Brain microvascular endothelial cell (primary cell): ENCODE measurements at regions not wholly inside any gene's neighbourhood (a gene's known extent, or its start where the extent isn't known, plus 50 kb on each side); places are given as distances from the start of the nearest gene placed in this dataset.
"Not testable (repeated sequence)": the region's sequence is repeated elsewhere in the genome, so short reads cannot be mapped to it uniquely, and the experiment has no call there.

Source experiments
- DNase-seq: peaks from one replicate; pipeline ENCODE4 v3.0.0-alpha.2; 2020
- H3K27ac ChIP-seq: fragments of 250-450 bp; sonication (Bioruptor Pico); 2 replicates; pipeline ENCODE4 v1.5.1; 2020; ENCODE audit warnings: mild to moderate bottlenecking, moderate library complexity
- H3K27me3 ChIP-seq: fragments of 250-450 bp; sonication (Bioruptor Pico); replicated peaks from 2 replicates; pipeline ENCODE4 v1.5.1; 2020; ENCODE audit warnings: mild to moderate bottlenecking
- H3K36me3 ChIP-seq: fragments of 250-450 bp; sonication (Bioruptor Pico); replicated peaks from 2 replicates; pipeline ENCODE4 v1.5.1; 2020; ENCODE audit warnings: mild to moderate bottlenecking
- H3K4me3 ChIP-seq: 2 replicates; pipeline ENCODE4 v1.5.1; 2011; ENCODE audit warnings: low read depth, mild to moderate bottlenecking, control low read depth, low read length, moderate library complexity
- CTCF ChIP-seq: IDR thresholded peaks from 2 replicates; pipeline ENCODE4 v1.5.1; 2011; ENCODE audit warnings: low read depth, mild to moderate bottlenecking, moderate library complexity, low read length, control low read depth, inconsistent platforms; ENCODE audit errors: missing control alignments
- in situ Hi-C: cut with HindIII; loops from 2 replicates; pipeline ENCODE4 v1.10.0; 2017; ENCODE audit warnings: low sequenced_read_pairs, low pct_ligation_motif_present

- Histone ChIP-seq H3K4me3 (no peak overlapping the region), H3K27ac (no peak overlapping the region), H3K27me3 (no peaks in the 10 kb centered on the region), H3K36me3 (no peaks in the 10 kb centered on the region)
- no peak for TF ChIP-seq CTCF
- in situ Hi-C loops: no loop called here
- DNase-seq: no peak
Observed at GRCh38 chr4:151581570-151581969, 172.6 kb downstream of the FHIP1A start.

- no peak for DNase-seq
- Histone ChIP-seq H3K27ac (no peak overlapping the region), H3K4me3 (no peak overlapping the region), H3K27me3 (no peaks in the 10 kb centered on the region), H3K36me3 (no peaks in the 10 kb centered on the region)
- TF ChIP-seq CTCF: no peak
- in situ Hi-C loops: no loop called here
Observed at GRCh38 chr4:151582098-151582497, 173.1 kb downstream of the FHIP1A start.

- in situ Hi-C loops: no loop called here
- H3K4me3 ChIP-seq: no peak overlapping the region
- no peaks in the 10 kb centered on the region for H3K27me3 ChIP-seq
- DNase-seq: no peak
- TF ChIP-seq CTCF: no peak
- H3K36me3 ChIP-seq: no peaks in the 10 kb centered on the region
- H3K27ac ChIP-seq: no peak overlapping the region
Observed at GRCh38 chr4:151583157-151583914, 174.4 kb downstream of the FHIP1A start.

- H3K27ac ChIP-seq: no peak overlapping the region
- H3K4me3 ChIP-seq: no peak overlapping the region
- in situ Hi-C loops: no loop called here
- TF ChIP-seq CTCF: no peak
- H3K36me3 ChIP-seq: no peaks in the 10 kb centered on the region
- no peak for DNase-seq
- no peaks in the 10 kb centered on the region for H3K27me3 ChIP-seq
Observed at GRCh38 chr4:151584101-151584500, 175.1 kb downstream of the FHIP1A start.

GRCh38 chr4:151595629-151596028, 165.2 kb downstream of the GATB start:
- in situ Hi-C loops: not testable (repeated sequence)

GRCh38 chr4:151597691-151598090, 163.1 kb downstream of the GATB start:
- DNase-seq, H3K27ac ChIP-seq, H3K27me3 ChIP-seq, in situ Hi-C loops, H3K36me3 ChIP-seq, H3K4me3 ChIP-seq: not testable (repeated sequence)

More at GRCh38 chr4:151595629-151596028, 165.2 kb downstream of the GATB start:
- not testable (repeated sequence) for H3K27ac ChIP-seq, DNase-seq, H3K36me3 ChIP-seq, H3K27me3 ChIP-seq, H3K4me3 ChIP-seq

GRCh38 chr4:151599863-151600262, 160.9 kb downstream of the GATB start:
- in situ Hi-C loops: no loop called here
- DNase-seq: no peak
- no peak overlapping the region for H3K27ac ChIP-seq

More at GRCh38 chr4:151599863-151600262, 160.9 kb downstream of the GATB start:
- no peaks in the 10 kb centered on the region for H3K27me3 ChIP-seq
- TF ChIP-seq CTCF: no peak
- no peaks in the 10 kb centered on the region for H3K36me3 ChIP-seq
- H3K4me3 ChIP-seq: no peak overlapping the region
